Liver (tissue), 7 donors: ENCODE measurements at regions not wholly inside any gene's neighbourhood (a gene's known extent, or its start where the extent isn't known, plus 50 kb on each side); places are given as distances from the start of the nearest gene placed in this dataset.

Experiments
- DNase-seq: peaks from one replicate; pipeline ENCODE4 v3.0.0-alpha.2; 2017; ENCODE audit warnings: low spot score
- H3K27ac ChIP-seq, 2 donors: one replicate each; pipeline ENCODE4 v1.7.0; 2013; ENCODE audit warnings: inconsistent platforms in 2 of 2, low read length in 2 of 2, control low read depth in 1 of 2, low read depth in 1 of 2, mild to moderate bottlenecking in 1 of 2
- H3K27me3 ChIP-seq, 4 donors: one replicate each; pipeline versions ENCODE4 v1.6.1 to v1.7.0; 2013; ENCODE audit warnings: low read length in 3 of 4, inconsistent platforms in 1 of 4, mild to moderate bottlenecking in 1 of 4, moderate library complexity in 1 of 4; ENCODE audit not compliant: control insufficient read depth in 4 of 4, insufficient read depth in 4 of 4
- H3K36me3 ChIP-seq, 4 donors: one replicate each; pipeline versions ENCODE4 v1.6.1 to v1.7.0; 2013; ENCODE audit warnings: low read length in 3 of 4, mild to moderate bottlenecking in 3 of 4, low read depth in 1 of 4, moderate library complexity in 1 of 4; ENCODE audit not compliant: control insufficient read depth in 4 of 4, insufficient read depth in 3 of 4
- H3K4me1 ChIP-seq, 4 donors: one replicate each; pipeline versions ENCODE4 v1.6.1 to v1.7.0; 2013; ENCODE audit warnings: low read length in 3 of 4, mild to moderate bottlenecking in 3 of 4, moderate library complexity in 1 of 4; ENCODE audit not compliant: control insufficient read depth in 4 of 4, insufficient read depth in 4 of 4
- H3K4me3 ChIP-seq, 3 donors: one replicate each; pipeline versions ENCODE4 v1.6.1 to v1.7.0; 2013; ENCODE audit warnings: low read length in 3 of 3, control low read depth in 1 of 3, low read depth in 1 of 3, mild to moderate bottlenecking in 1 of 3
- H3K9ac ChIP-seq, 2 donors: one replicate each; pipeline ENCODE4 v1.7.0; 2013; ENCODE audit warnings: low read length in 2 of 2, mild to moderate bottlenecking in 2 of 2, moderate library complexity in 2 of 2, control low read depth in 1 of 2, low read depth in 1 of 2
- H3K9me3 ChIP-seq, 4 donors: one replicate each; pipeline versions ENCODE4 v1.6.1 to v1.7.0; 2013; ENCODE audit warnings: low read length in 3 of 4; ENCODE audit not compliant: control insufficient read depth in 4 of 4
- EGR1 ChIP-seq, 2 donors: IDR thresholded peaks; 2 replicates each; pipeline ENCODE4 v1.6.1; 2016 to 2018; ENCODE audit warnings: antibody characterized with exemption in 2 of 2, low read depth in 2 of 2
- FOXA2 ChIP-seq: IDR thresholded peaks from 2 replicates; pipeline ENCODE4 v1.6.1; 2016; ENCODE audit warnings: antibody characterized with exemption
- GABPA ChIP-seq, 2 donors: IDR thresholded peaks in 1 of 2; conservative IDR thresholded peaks in 1 of 2; 2 replicates each; pipeline ENCODE4 v1.6.1; 2016; ENCODE audit warnings: antibody characterized with exemption in 2 of 2, mild to moderate bottlenecking in 1 of 2, moderate library complexity in 1 of 2
- HNF4A ChIP-seq, 2 donors: conservative IDR thresholded peaks; 2 replicates each; pipeline ENCODE4 v1.6.1; 2016; ENCODE audit warnings: antibody characterized with exemption in 2 of 2, mild to moderate bottlenecking in 2 of 2
- JUND ChIP-seq, 2 donors: IDR thresholded peaks; 2 replicates each; pipeline ENCODE4 v1.6.1; 2016; ENCODE audit warnings: antibody characterized with exemption in 2 of 2
- NR2F2 ChIP-seq: IDR thresholded peaks from 2 replicates; pipeline ENCODE4 v1.6.1; 2016; ENCODE audit warnings: antibody characterized with exemption
- RAD21 ChIP-seq, 2 donors: IDR thresholded peaks; 2 replicates each; pipeline ENCODE4 v1.6.1; 2016; ENCODE audit warnings: antibody characterized with exemption in 2 of 2, mild to moderate bottlenecking in 2 of 2
- RXRA ChIP-seq, 2 donors: IDR thresholded peaks; 2 replicates each; pipeline ENCODE4 v1.6.1; 2017 to 2018; ENCODE audit warnings: antibody characterized with exemption in 2 of 2, mild to moderate bottlenecking in 1 of 2
- TAF1 ChIP-seq: conservative IDR thresholded peaks from 2 replicates; pipeline ENCODE4 v1.6.1; 2016; ENCODE audit warnings: antibody characterized with exemption, mild to moderate bottlenecking
- YY1 ChIP-seq: IDR thresholded peaks from 2 replicates; pipeline ENCODE4 v1.6.1; 2016; ENCODE audit warnings: antibody characterized with exemption, mild to moderate bottlenecking
- WGBS: extraction: QIAGEN DNeasy Blood & Tissue Kit; methylation state at CpG from one replicate; pipeline ENCODE4 v1.1.7; 2013; 5-methylcytosine and 5-hydroxymethylcytosine counted together
- TF ChIP-seq, protein P1 (sequence below): IDR thresholded peaks from 2 replicates; pipeline ENCODE4 v1.6.1; 2016; ENCODE audit warnings: antibody characterized with exemption, mild to moderate bottlenecking
- TF ChIP-seq, protein P2 (sequence below): IDR thresholded peaks from 2 replicates; pipeline ENCODE4 v1.6.1; 2016; ENCODE audit warnings: antibody characterized with exemption
- TF ChIP-seq, protein P3 (sequence below): IDR thresholded peaks from 2 replicates; pipeline ENCODE4 v1.6.1; 2016; ENCODE audit warnings: antibody characterized with exemption
- donor health status: healthy.
- donor health status: healthy.
- donor health status: healthy.
- donor health status: healthy.

DNA sequence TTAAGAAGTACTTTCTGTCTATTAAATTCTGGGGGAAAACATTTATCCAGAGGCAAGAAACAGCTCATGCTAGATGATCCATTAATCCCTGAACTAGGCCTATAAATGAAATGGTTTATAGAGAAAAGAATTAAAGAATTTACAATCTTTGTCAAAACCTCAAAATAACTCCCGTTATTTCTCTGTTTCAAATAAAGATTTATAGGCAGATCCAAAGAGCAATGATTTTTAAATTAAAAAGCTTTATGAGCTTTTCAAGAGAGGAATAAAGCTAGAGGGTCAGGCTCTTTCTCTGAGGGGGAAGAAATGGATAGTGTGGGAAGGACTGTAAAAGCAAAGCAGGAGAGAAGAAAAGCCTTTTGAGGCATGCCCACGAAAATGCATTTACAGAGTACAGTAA, 82.5 kb upstream of the OGFRL1 start (continued):
- TF ChIP-seq, protein P1, sequence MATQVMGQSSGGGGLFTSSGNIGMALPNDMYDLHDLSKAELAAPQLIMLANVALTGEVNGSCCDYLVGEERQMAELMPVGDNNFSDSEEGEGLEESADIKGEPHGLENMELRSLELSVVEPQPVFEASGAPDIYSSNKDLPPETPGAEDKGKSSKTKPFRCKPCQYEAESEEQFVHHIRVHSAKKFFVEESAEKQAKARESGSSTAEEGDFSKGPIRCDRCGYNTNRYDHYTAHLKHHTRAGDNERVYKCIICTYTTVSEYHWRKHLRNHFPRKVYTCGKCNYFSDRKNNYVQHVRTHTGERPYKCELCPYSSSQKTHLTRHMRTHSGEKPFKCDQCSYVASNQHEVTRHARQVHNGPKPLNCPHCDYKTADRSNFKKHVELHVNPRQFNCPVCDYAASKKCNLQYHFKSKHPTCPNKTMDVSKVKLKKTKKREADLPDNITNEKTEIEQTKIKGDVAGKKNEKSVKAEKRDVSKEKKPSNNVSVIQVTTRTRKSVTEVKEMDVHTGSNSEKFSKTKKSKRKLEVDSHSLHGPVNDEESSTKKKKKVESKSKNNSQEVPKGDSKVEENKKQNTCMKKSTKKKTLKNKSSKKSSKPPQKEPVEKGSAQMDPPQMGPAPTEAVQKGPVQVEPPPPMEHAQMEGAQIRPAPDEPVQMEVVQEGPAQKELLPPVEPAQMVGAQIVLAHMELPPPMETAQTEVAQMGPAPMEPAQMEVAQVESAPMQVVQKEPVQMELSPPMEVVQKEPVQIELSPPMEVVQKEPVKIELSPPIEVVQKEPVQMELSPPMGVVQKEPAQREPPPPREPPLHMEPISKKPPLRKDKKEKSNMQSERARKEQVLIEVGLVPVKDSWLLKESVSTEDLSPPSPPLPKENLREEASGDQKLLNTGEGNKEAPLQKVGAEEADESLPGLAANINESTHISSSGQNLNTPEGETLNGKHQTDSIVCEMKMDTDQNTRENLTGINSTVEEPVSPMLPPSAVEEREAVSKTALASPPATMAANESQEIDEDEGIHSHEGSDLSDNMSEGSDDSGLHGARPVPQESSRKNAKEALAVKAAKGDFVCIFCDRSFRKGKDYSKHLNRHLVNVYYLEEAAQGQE: no peak
- TF ChIP-seq FOXA2 (no peak), TAF1 (no peak)
- TF ChIP-seq, protein P2, sequence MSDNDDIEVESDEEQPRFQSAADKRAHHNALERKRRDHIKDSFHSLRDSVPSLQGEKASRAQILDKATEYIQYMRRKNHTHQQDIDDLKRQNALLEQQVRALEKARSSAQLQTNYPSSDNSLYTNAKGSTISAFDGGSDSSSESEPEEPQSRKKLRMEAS: no peak

DNA sequence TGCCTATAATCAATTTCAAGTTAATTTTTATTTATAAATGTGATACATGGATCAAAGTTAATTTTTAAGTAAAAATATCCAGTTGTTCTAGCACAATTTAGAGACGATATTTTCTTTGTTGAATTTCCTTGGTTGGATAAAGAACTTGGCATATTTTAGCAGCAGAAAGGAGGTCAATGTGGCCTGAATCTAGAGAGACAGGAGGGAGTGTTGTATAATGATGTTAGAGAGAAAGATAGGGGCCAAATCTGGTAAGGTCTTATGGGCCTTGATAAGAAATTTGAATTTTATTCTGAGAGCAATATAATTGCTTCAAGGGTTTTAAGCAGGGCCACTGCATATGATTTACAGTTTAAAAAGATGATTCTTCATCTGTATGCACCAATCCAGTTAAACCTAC, 79.4 kb upstream of the OGFRL1 start:
- no peaks in the 10 kb centered on the region for H3K4me1 ChIP-seq
- no peak overlapping the region for H3K27ac ChIP-seq
- H3K27me3 ChIP-seq: no peaks in the 10 kb centered on the region
- DNase-seq: no peak
- no peak overlapping the region for H3K4me3 ChIP-seq
- H3K36me3 ChIP-seq: no peaks in the 10 kb centered on the region
- no peak overlapping the region for H3K9ac ChIP-seq
- no peaks in the 10 kb centered on the region for H3K9me3 ChIP-seq
- 76% methylated on average over 1 of the region's 1 CpG for WGBS
- TF ChIP-seq, protein P3, sequence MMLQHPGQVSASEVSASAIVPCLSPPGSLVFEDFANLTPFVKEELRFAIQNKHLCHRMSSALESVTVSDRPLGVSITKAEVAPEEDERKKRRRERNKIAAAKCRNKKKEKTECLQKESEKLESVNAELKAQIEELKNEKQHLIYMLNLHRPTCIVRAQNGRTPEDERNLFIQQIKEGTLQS: no peak
- TF ChIP-seq RAD21 (IDR thresholded peaks at IDR 0.05) (no peak), EGR1 (IDR thresholded peaks at IDR 0.05; ENCODE audit: low read depth in 2 of 2) (no peak), NR2F2 (no peak)
- TF ChIP-seq, protein P2: no peak

DNA sequence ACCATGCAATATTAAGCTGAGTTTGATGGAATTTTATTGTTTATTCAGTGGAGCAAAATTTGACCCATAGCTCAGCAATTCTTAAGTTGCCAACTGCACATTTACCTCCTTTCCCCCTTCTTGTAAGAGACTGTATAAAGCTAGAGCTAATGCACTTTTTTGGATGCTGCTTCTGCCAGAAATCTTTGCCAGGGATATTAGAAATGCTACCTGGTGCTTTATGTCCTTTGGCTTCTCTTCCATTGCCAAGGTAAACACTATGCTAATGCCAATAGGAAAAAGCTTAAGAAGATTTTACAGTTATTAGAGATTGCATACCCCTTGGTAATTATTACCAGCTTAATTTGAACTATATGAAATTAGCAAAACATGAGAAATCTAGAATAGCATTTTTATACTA, 79.0 kb upstream of the OGFRL1 start:
- Histone ChIP-seq H3K27ac (no peak overlapping the region), H3K36me3 (no peaks in the 10 kb centered on the region), H3K27me3 (no peaks in the 10 kb centered on the region), H3K9me3 (no peaks in the 10 kb centered on the region), H3K9ac (no peak overlapping the region), H3K4me3 (no peak overlapping the region), H3K4me1 (no peaks in the 10 kb centered on the region)
- DNase-seq: no peak
- no peak for TF ChIP-seq EGR1 (IDR thresholded peaks at IDR 0.05; ENCODE audit: low read depth in 2 of 2)
- TF ChIP-seq TAF1: no peak
- TF ChIP-seq FOXA2: no peak
- no peak for TF ChIP-seq RXRA (IDR thresholded peaks at IDR 0.05)
- TF ChIP-seq HNF4A (conservative IDR thresholded peaks at IDR 0.05): no peak
- TF ChIP-seq YY1: no peak
- TF ChIP-seq JUND (IDR thresholded peaks at IDR 0.05): no peak
- TF ChIP-seq, protein P3: no peak
- TF ChIP-seq GABPA (IDR thresholded peaks at IDR 0.05 in 1 of 2, conservative IDR thresholded peaks at IDR 0.05 in 1 of 2): no peak
